Karpas-422 (cell line): ENCODE measurements at regions not wholly inside any gene's neighbourhood (a gene's known extent, or its start where the extent isn't known, plus 50 kb on each side); places are given as distances from the start of the nearest gene placed in this dataset.

Experiments
- DNase-seq: peaks from one replicate; pipeline ENCODE4 v3.0.0-alpha.2; 2015
- H2AFZ ChIP-seq: fragments of 200-600 bp; sonication (generic); 2 replicates; pipeline ENCODE4 v1.6.1; 2014; ENCODE audit warnings: antibody characterized with exemption, low read length, mixed read lengths
- H3K27ac ChIP-seq: fragments of 200-600 bp; sonication (generic); 2 replicates; pipeline ENCODE4 v1.5.1; 2014; ENCODE audit warnings: mild to moderate bottlenecking, low read length, moderate library complexity
- H3K27me3 ChIP-seq: fragments of 200-600 bp; sonication (generic); 2 replicates; pipeline ENCODE4 v1.6.1; 2014; ENCODE audit warnings: low read length, mixed read lengths
- H3K36me3 ChIP-seq: fragments of 200-600 bp; sonication (generic); 2 replicates; pipeline ENCODE4 v1.6.1; 2014; ENCODE audit warnings: low read length, mixed read lengths; ENCODE audit not compliant: insufficient read depth
- H3K4me1 ChIP-seq: fragments of 200-600 bp; sonication (generic); 2 replicates; pipeline ENCODE4 v1.6.1; 2014; ENCODE audit warnings: mild to moderate bottlenecking, low read length, mixed read lengths
- H3K4me2 ChIP-seq: fragments of 200-600 bp; sonication (generic); 2 replicates; pipeline ENCODE4 v1.6.1; 2014; ENCODE audit warnings: low read length, low read depth, mild to moderate bottlenecking; ENCODE audit not compliant: poor library complexity, severe bottlenecking
- H3K4me3 ChIP-seq: fragments of 200-600 bp; sonication (generic); 2 replicates; pipeline ENCODE4 v1.5.1; 2014; ENCODE audit warnings: mild to moderate bottlenecking, antibody characterized with exemption, low read length, mixed read lengths
- H3K79me2 ChIP-seq: fragments of 200-600 bp; sonication (generic); 2 replicates; pipeline ENCODE4 v1.6.1; 2014; ENCODE audit warnings: mild to moderate bottlenecking, low read length, mixed read lengths
- H3K9ac ChIP-seq: fragments of 200-600 bp; sonication (generic); 2 replicates; pipeline ENCODE4 v1.6.0; 2014; ENCODE audit warnings: low read length
- H3K9me2 ChIP-seq: fragments of 200-600 bp; sonication (generic), shearing (Covaris generic); replicated peaks from 2 replicates; pipeline ENCODE4 v1.6.0; 2014; ENCODE audit warnings: mild to moderate bottlenecking, low read length, moderate library complexity; ENCODE audit not compliant: insufficient read depth
- H3K9me3 ChIP-seq: fragments of 300-700, 200-600 bp; sonication (generic); 2 replicates; pipeline ENCODE4 v1.6.1; 2014; ENCODE audit warnings: low read length, mixed read lengths
- H4K20me1 ChIP-seq: fragments of 200-600 bp; sonication (generic); 2 replicates; pipeline ENCODE4 v1.6.1; 2014; ENCODE audit warnings: mild to moderate bottlenecking, antibody characterized with exemption, low read length, low read depth; ENCODE audit not compliant: insufficient read depth

GRCh38 chr6:25086500-25087091 is 150.8 kb upstream of the RIPOR2 start:
- no peak overlapping the region for H3K4me3 ChIP-seq
- no peaks in the 10 kb centered on the region for H3K27me3 ChIP-seq
- no peaks in the 10 kb centered on the region for H3K4me1 ChIP-seq
- H4K20me1 ChIP-seq, result no peaks in the 10 kb centered on the region
- H3K9ac ChIP-seq, result no peak overlapping the region
- no peak overlapping the region for H3K4me2 ChIP-seq
- H3K9me3 ChIP-seq, result no peaks in the 10 kb centered on the region
- no peak overlapping the region for H3K27ac ChIP-seq
- no peak for DNase-seq
- no peak overlapping the region for H2AFZ ChIP-seq
- no peaks in the 10 kb centered on the region for H3K36me3 ChIP-seq
- no peaks in the 10 kb centered on the region for H3K9me2 ChIP-seq
- no peaks in the 10 kb centered on the region for H3K79me2 ChIP-seq

GRCh38 chr6:25088513-25088912 is 152.8 kb upstream of the RIPOR2 start:
- no peaks in the 10 kb centered on the region for H3K4me1 ChIP-seq

GRCh38 chr6:25089442-25089841 is 153.7 kb upstream of the RIPOR2 start:
- no peak overlapping the region for H3K9ac ChIP-seq
- no peak overlapping the region for H3K4me2 ChIP-seq
- no peaks in the 10 kb centered on the region for H3K79me2 ChIP-seq
- H3K27me3 ChIP-seq, result no peaks in the 10 kb centered on the region
- H2AFZ ChIP-seq, result no peak overlapping the region
- H3K4me3 ChIP-seq, result no peak overlapping the region
- H3K9me2 ChIP-seq, result no peaks in the 10 kb centered on the region
- H3K36me3 ChIP-seq, result no peaks in the 10 kb centered on the region
- H3K9me3 ChIP-seq, result no peaks in the 10 kb centered on the region
- DNase-seq, result no peak
- no peaks in the 10 kb centered on the region for H3K4me1 ChIP-seq
- H4K20me1 ChIP-seq, result no peaks in the 10 kb centered on the region
- H3K27ac ChIP-seq, result no peak overlapping the region

More at GRCh38 chr6:25088513-25088912, 152.8 kb upstream of the RIPOR2 start:
- Histone ChIP-seq H4K20me1 (no peaks in the 10 kb centered on the region), H3K36me3 (no peaks in the 10 kb centered on the region), H3K27me3 (no peaks in the 10 kb centered on the region), H3K27ac (no peak overlapping the region), H2AFZ (no peak overlapping the region), H3K9me3 (no peaks in the 10 kb centered on the region), H3K79me2 (no peaks in the 10 kb centered on the region), H3K9ac (no peak overlapping the region), H3K9me2 (no peaks in the 10 kb centered on the region), H3K4me2 (no peak overlapping the region), H3K4me3 (no peak overlapping the region)
- no peak for DNase-seq

- H3K4me3 ChIP-seq, result no peak overlapping the region
- no peaks in the 10 kb centered on the region for H3K36me3 ChIP-seq
- no peaks in the 10 kb centered on the region for H3K27me3 ChIP-seq
- no peak for DNase-seq
- no peak overlapping the region for H3K9ac ChIP-seq
- H3K9me3 ChIP-seq, result no peaks in the 10 kb centered on the region
- no peak overlapping the region for H3K27ac ChIP-seq
- no peaks in the 10 kb centered on the region for H3K79me2 ChIP-seq
- H3K4me2 ChIP-seq, result no peak overlapping the region
- H4K20me1 ChIP-seq, result no peaks in the 10 kb centered on the region
- no peaks in the 10 kb centered on the region for H3K4me1 ChIP-seq
- H3K9me2 ChIP-seq, result no peaks in the 10 kb centered on the region
- no peak overlapping the region for H2AFZ ChIP-seq
These were observed 159.0 kb upstream of the RIPOR2 start for GRCh38 chr6:25094726-25095125.

GRCh38 chr6:25100288-25100687 is 164.5 kb upstream of the RIPOR2 start:
- Histone ChIP-seq H4K20me1 (no peaks in the 10 kb centered on the region), H3K27ac (no peak overlapping the region), H3K79me2 (no peaks in the 10 kb centered on the region), H3K9ac (no peak overlapping the region), H3K4me1 (no peaks in the 10 kb centered on the region), H2AFZ (no peak overlapping the region), H3K4me3 (no peak overlapping the region), H3K27me3 (no peaks in the 10 kb centered on the region), H3K9me2 (no peaks in the 10 kb centered on the region), H3K36me3 (no peaks in the 10 kb centered on the region), H3K9me3 (no peaks in the 10 kb centered on the region), H3K4me2 (no peak overlapping the region)
- no peak for DNase-seq

- H3K4me2 ChIP-seq, result no peak overlapping the region
These were observed 167.8 kb upstream of the RIPOR2 start for GRCh38 chr6:25103603-25104002.

GRCh38 chr6:25105070-25105925 is 169.5 kb upstream of the RIPOR2 start:
- no peaks in the 10 kb centered on the region for H3K9me3 ChIP-seq
- DNase-seq, result no peak
- no peaks in the 10 kb centered on the region for H3K4me1 ChIP-seq
- H3K27me3 ChIP-seq, result no peaks in the 10 kb centered on the region
- H3K27ac ChIP-seq, result no peak overlapping the region
- no peaks in the 10 kb centered on the region for H4K20me1 ChIP-seq
- no peaks in the 10 kb centered on the region for H3K36me3 ChIP-seq
- H3K79me2 ChIP-seq, result no peaks in the 10 kb centered on the region
- no peak overlapping the region for H3K9ac ChIP-seq
- no peak overlapping the region for H3K4me3 ChIP-seq
- H3K4me2 ChIP-seq, result no peak overlapping the region
- H3K9me2 ChIP-seq, result no peaks in the 10 kb centered on the region
- no peak overlapping the region for H2AFZ ChIP-seq

More at GRCh38 chr6:25103603-25104002, 167.8 kb upstream of the RIPOR2 start:
- Histone ChIP-seq H3K79me2 (no peaks in the 10 kb centered on the region), H3K4me1 (no peaks in the 10 kb centered on the region), H2AFZ (no peak overlapping the region), H3K27ac (no peak overlapping the region), H3K9ac (no peak overlapping the region), H3K36me3 (no peaks in the 10 kb centered on the region), H3K27me3 (no peaks in the 10 kb centered on the region), H3K9me2 (no peaks in the 10 kb centered on the region), H3K4me3 (no peak overlapping the region), H3K9me3 (no peaks in the 10 kb centered on the region), H4K20me1 (no peaks in the 10 kb centered on the region)
- no peak for DNase-seq

GRCh38 chr6:25107218-25107617 is 171.5 kb upstream of the RIPOR2 start:
- Histone ChIP-seq H3K27ac (no peak overlapping the region), H3K4me3 (no peak overlapping the region), H3K9ac (no peak overlapping the region), H3K4me1 (no peaks in the 10 kb centered on the region), H3K9me3 (no peaks in the 10 kb centered on the region), H3K36me3 (no peaks in the 10 kb centered on the region), H3K79me2 (no peaks in the 10 kb centered on the region), H2AFZ (no peak overlapping the region), H3K4me2 (no peak overlapping the region), H3K27me3 (no peaks in the 10 kb centered on the region), H4K20me1 (no peaks in the 10 kb centered on the region), H3K9me2 (no peaks in the 10 kb centered on the region)
- no peak for DNase-seq
